Kidney epithelial cell (primary cell): ENCODE measurements at regions not wholly inside any gene's neighbourhood (a gene's known extent, or its start where the extent isn't known, plus 50 kb on each side); places are given as distances from the start of the nearest gene placed in this dataset.

Experiments
- DNase-seq: peaks from one replicate; pipeline ENCODE4 v3.0.0-alpha.2; 2010; ENCODE audit warnings: low read depth
- H3K27me3 ChIP-seq: 2 replicates; pipeline ENCODE4 v1.6.0; 2011; ENCODE audit warnings: low read length; ENCODE audit not compliant: control insufficient read depth, insufficient read depth
- H3K36me3 ChIP-seq: 2 replicates; pipeline ENCODE4 v1.5.1; 2011; ENCODE audit warnings: low read length; ENCODE audit not compliant: control insufficient read depth, insufficient read depth
- H3K4me3 ChIP-seq: 2 replicates; pipeline ENCODE4 v1.5.1; 2011; ENCODE audit warnings: low read depth, mild to moderate bottlenecking, control low read depth, low read length
- TF ChIP-seq, protein P1 (sequence below): IDR thresholded peaks from 2 replicates; pipeline ENCODE4 v1.5.1; 2011; ENCODE audit warnings: mild to moderate bottlenecking, moderate library complexity, low read length, control low read depth, inconsistent platforms; ENCODE audit not compliant: insufficient read depth, poor library complexity, severe bottlenecking

DNA sequence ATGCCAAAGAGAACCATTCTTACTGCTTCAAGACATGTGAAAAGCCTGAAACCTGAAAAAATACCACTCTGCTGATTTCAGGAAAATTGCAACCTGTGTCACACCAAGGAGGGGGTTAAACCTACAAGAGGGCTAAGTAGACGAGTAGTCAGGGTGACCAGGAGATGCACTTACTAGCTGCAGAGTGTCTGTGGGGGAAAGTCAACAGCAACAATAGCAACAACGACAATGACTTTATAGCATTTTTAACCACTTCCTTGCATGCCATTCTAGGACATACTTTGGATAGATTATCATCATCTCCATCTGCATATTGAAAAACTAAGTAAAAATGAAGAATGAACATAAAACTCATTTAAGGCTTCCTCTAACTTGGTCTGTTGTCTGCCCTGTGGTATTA lies 902.7 kb downstream of the BCL11B start:
- H3K4me3 ChIP-seq: no peak overlapping the region
- H3K27me3 ChIP-seq: no peaks in the 10 kb centered on the region
- TF ChIP-seq, protein P1, sequence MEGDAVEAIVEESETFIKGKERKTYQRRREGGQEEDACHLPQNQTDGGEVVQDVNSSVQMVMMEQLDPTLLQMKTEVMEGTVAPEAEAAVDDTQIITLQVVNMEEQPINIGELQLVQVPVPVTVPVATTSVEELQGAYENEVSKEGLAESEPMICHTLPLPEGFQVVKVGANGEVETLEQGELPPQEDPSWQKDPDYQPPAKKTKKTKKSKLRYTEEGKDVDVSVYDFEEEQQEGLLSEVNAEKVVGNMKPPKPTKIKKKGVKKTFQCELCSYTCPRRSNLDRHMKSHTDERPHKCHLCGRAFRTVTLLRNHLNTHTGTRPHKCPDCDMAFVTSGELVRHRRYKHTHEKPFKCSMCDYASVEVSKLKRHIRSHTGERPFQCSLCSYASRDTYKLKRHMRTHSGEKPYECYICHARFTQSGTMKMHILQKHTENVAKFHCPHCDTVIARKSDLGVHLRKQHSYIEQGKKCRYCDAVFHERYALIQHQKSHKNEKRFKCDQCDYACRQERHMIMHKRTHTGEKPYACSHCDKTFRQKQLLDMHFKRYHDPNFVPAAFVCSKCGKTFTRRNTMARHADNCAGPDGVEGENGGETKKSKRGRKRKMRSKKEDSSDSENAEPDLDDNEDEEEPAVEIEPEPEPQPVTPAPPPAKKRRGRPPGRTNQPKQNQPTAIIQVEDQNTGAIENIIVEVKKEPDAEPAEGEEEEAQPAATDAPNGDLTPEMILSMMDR: no peak
- no peak for DNase-seq
- H3K36me3 ChIP-seq: no peaks in the 10 kb centered on the region

DNA sequence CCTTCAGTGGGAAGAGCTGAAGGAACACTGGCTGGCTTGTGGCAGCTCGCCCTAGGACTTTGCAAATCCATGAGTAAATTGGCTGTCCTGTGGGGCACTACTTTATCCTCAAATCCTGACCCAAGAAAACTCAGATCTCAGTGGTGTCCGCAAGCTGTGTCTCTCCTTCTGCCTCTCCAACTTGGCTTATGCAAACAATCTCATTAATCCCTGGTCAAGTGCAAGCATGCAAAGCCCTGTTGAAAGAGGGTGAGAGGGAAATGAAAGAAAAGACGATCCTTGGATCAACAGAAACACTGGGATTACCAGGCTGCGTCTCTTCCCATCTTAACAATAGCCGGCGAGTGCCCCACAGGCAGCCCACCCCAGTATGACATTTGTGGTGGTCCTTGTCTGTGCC lies 901.6 kb downstream of the BCL11B start:
- Histone ChIP-seq H3K4me3 (no peak overlapping the region), H3K36me3 (no peaks in the 10 kb centered on the region), H3K27me3 (no peaks in the 10 kb centered on the region)
- TF ChIP-seq, protein P1: no peak
- DNase-seq: no peak

DNA sequence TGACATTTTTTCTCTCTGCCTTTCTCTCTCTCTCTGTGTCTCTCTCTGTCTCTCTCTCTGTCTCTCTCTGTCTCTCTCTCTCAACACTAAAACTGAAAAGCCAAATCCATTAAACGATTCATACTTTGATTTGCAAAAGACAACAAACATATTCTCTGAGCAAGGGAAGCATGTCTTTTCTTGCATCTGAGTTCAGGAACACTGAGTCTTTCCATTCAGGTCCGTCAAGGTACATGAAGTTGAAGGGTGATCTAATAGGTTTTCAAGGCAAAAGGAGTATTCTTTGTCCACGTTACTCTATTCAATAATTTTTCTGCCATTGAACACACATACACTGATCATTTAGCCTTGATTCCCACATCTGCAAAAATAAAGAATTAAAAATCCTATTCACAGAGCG lies 900.9 kb downstream of the BCL11B start:
- TF ChIP-seq, protein P1: no peak
- Histone ChIP-seq H3K27me3 (no peaks in the 10 kb centered on the region), H3K36me3 (no peaks in the 10 kb centered on the region), H3K4me3 (no peak overlapping the region)
- DNase-seq: no peak

DNA sequence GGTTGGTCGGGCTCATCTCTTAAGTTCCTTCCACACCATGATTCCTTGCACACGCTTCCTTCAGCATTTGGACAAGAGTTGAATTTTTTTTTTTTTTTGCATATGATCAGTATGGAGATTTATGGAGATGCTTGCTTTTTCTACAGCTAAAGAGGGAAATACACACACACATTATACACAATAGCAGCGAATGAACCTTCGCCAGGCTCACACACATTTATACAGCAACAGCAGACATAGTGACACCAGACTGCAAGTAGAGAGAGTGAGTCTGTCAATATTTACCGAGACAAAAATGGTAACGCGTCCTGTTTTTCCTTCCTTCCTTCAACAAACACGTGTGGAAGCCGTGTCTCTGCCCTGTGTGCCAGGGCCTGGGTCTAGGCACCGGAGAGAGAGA lies 897.9 kb downstream of the BCL11B start:
- no peaks in the 10 kb centered on the region for H3K27me3 ChIP-seq
- DNase-seq: no peak
- TF ChIP-seq, protein P1: no peak
- no peak overlapping the region for H3K4me3 ChIP-seq
- H3K36me3 ChIP-seq: no peaks in the 10 kb centered on the region

DNA sequence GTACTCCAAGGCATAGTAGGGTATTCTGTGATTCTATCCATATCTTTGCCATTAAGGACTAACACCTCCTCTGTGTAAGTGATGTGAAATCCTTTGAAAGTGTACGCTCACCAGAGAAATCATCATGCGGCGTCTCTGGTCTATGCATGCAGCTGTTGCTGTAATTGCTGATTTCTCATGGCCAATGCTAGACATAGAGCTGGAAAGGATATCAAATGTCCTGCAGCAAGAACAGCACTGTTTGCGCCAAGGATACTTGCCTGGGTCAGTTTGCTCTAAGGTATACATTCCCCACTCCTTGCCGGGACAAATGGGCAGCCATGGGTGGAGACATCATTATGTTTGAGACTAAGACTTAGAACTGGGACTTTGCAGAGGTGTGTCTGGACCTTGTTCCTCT lies 896.4 kb downstream of the BCL11B start:
- no peaks in the 10 kb centered on the region for H3K27me3 ChIP-seq
- TF ChIP-seq, protein P1: no peak
- no peak for DNase-seq
- no peaks in the 10 kb centered on the region for H3K36me3 ChIP-seq
- no peak overlapping the region for H3K4me3 ChIP-seq

DNA sequence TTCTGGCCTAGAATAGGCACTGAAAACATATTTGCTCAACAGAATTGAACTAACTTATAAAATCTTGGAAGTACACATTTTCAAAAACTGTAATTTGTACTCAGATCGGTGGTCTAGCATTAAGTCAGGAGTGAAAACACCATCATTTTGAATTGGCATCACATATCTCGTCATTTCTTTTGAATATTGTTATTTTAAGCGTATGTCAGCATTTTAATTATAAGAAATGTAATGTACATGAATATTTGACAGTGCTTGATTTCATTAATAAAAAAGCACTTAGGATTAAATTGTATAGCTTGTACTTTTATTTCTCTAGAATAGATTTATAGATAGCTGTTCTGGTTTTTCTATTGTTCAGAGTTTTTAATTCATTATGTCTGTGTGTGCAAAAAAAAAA lies 892.2 kb downstream of the BCL11B start:
- Histone ChIP-seq H3K36me3 (no peaks in the 10 kb centered on the region), H3K27me3 (no peaks in the 10 kb centered on the region), H3K4me3 (no peak overlapping the region)
- TF ChIP-seq, protein P1: no peak
- no peak for DNase-seq
